GM23338 (cell line): ENCODE measurements at regions not wholly inside any gene's neighbourhood (a gene's known extent, or its start where the extent isn't known, plus 50 kb on each side); places are given as distances from the start of the nearest gene placed in this dataset.

Source experiments
- ATAC-seq: fragments of 200-7000 bp; cut with Tn5 transposase; 3 replicates; pipeline ENCODE4 v1.9.1; 2020
- DNase-seq: peaks from one replicate; pipeline ENCODE4 v3.0.0-alpha.2; 2015; ENCODE audit warnings: low spot score
- H2AFZ ChIP-seq: fragments of 200-600 bp; sonication (generic); 2 replicates; pipeline ENCODE4 v1.8.0; 2016; ENCODE audit warnings: antibody characterized with exemption, mild to moderate bottlenecking, moderate library complexity
- H3F3A ChIP-seq: fragments of 200-600 bp; sonication (generic); replicated peaks from 2 replicates; pipeline ENCODE4 v1.8.0; 2017; ENCODE audit warnings: antibody characterized with exemption, mixed run types, low read depth
- H3K27ac ChIP-seq: fragments of 200-600 bp; sonication (generic); 2 replicates; pipeline ENCODE4 v1.6.1; 2016; ENCODE audit warnings: low read depth
- H3K27me3 ChIP-seq: fragments of 200-600 bp; sonication (generic); 2 replicates; pipeline ENCODE4 v1.8.0; 2016; ENCODE audit warnings: mild to moderate bottlenecking, mixed run types, moderate library complexity; ENCODE audit not compliant: insufficient read depth
- H3K36me3 ChIP-seq: fragments of 200-600 bp; sonication (generic); 2 replicates; pipeline ENCODE4 v1.8.0; 2016; ENCODE audit warnings: mild to moderate bottlenecking; ENCODE audit not compliant: insufficient read depth
- H3K4me1 ChIP-seq: fragments of 200-600 bp; sonication (generic); 2 replicates; pipeline ENCODE4 v1.8.0; 2016; ENCODE audit warnings: mild to moderate bottlenecking, moderate library complexity; ENCODE audit not compliant: insufficient read depth
- H3K4me2 ChIP-seq: fragments of 200-600 bp; sonication (generic); 2 replicates; pipeline ENCODE4 v1.7.1; 2017; ENCODE audit warnings: mixed run types
- H3K4me3 ChIP-seq: fragments of 200-600 bp; sonication (generic); 2 replicates; pipeline ENCODE4 v1.6.1; 2016; ENCODE audit warnings: mixed run types
- H3K79me2 ChIP-seq: fragments of 200-600 bp; sonication (generic); replicated peaks from 2 replicates; pipeline ENCODE4 v1.8.0; 2017; ENCODE audit warnings: mild to moderate bottlenecking; ENCODE audit not compliant: insufficient read depth
- H3K9me2 ChIP-seq: fragments of 200-600 bp; sonication (generic); 2 replicates; pipeline ENCODE4 v1.8.0; 2017; ENCODE audit not compliant: insufficient read depth
- H4K20me1 ChIP-seq: fragments of 200-600 bp; sonication (generic); replicated peaks from 2 replicates; pipeline ENCODE4 v1.8.0; 2017; ENCODE audit warnings: mild to moderate bottlenecking; ENCODE audit not compliant: insufficient read depth
- H3K27ac Mint-ChIP-seq: 2 replicates; pipeline ENCODE4 v1.8.0; 2020; ENCODE audit warnings: inconsistent platforms, mild to moderate bottlenecking, moderate library complexity, mixed read lengths
- H3K27me3 Mint-ChIP-seq: 3 replicates; pipeline ENCODE4 v1.8.0; 2022; ENCODE audit warnings: low read depth, mild to moderate bottlenecking, moderate library complexity, mixed read lengths, inconsistent platforms; ENCODE audit not compliant: insufficient read depth, poor library complexity
- H3K36me3 Mint-ChIP-seq: 3 replicates; pipeline ENCODE4 v1.8.0; 2021; ENCODE audit warnings: low read depth, mild to moderate bottlenecking, inconsistent platforms, moderate library complexity, mixed read lengths
- H3K4me1 Mint-ChIP-seq: 3 replicates; pipeline ENCODE4 v1.8.0; 2020; ENCODE audit warnings: mild to moderate bottlenecking, inconsistent platforms, mixed read lengths
- H3K4me3 Mint-ChIP-seq: 3 replicates; pipeline ENCODE4 v1.8.0; 2021; ENCODE audit warnings: moderate library complexity, mild to moderate bottlenecking, inconsistent platforms, mixed read lengths
- H3K9me3 Mint-ChIP-seq: 3 replicates; pipeline ENCODE4 v1.8.0; 2020; ENCODE audit warnings: moderate library complexity, mild to moderate bottlenecking, inconsistent platforms, mixed read lengths
- CREB1 ChIP-seq: fragments of 250-450 bp; sonication (Bioruptor Pico); IDR thresholded peaks from 2 replicates; pipeline ENCODE4 v1.5.0; 2020; ENCODE audit warnings: low read depth, mild to moderate bottlenecking, moderate library complexity
- EZH2 ChIP-seq: fragments of 200-600 bp; sonication (generic); IDR thresholded peaks from one replicate; pipeline ENCODE4 v1.8.0; 2017; ENCODE audit warnings: antibody characterized with exemption, mild to moderate bottlenecking, low read depth; ENCODE audit not compliant: unreplicated experiment
- EZH2phosphoT487 ChIP-seq: fragments of 200-600 bp; sonication (generic); IDR thresholded peaks from one replicate; pipeline ENCODE4 v1.8.1; 2018; ENCODE audit warnings: antibody characterized with exemption; ENCODE audit not compliant: unreplicated experiment
- JUNB ChIP-seq: IDR thresholded peaks from one replicate; pipeline ENCODE4 v1.6.1; 2016; ENCODE audit warnings: antibody characterized with exemption; ENCODE audit not compliant: unreplicated experiment
- NANOG ChIP-seq: IDR thresholded peaks from 2 replicates; pipeline ENCODE4 v1.6.1; 2016; ENCODE audit warnings: antibody characterized with exemption, borderline replicate concordance
- POLR2AphosphoS5 ChIP-seq: IDR thresholded peaks from 2 replicates; pipeline ENCODE4 v1.6.1; 2016; ENCODE audit warnings: antibody characterized with exemption, low read depth
- STAT1 ChIP-seq: IDR thresholded peaks from one replicate; pipeline ENCODE4 v1.6.1; 2016; ENCODE audit warnings: antibody characterized with exemption; ENCODE audit not compliant: unreplicated experiment
- ZNF114 ChIP-seq: fragments of 250-450 bp; sonication (Bioruptor Pico); IDR thresholded peaks from 2 replicates; pipeline ENCODE4 v1.5.0; 2020; ENCODE audit warnings: mild to moderate bottlenecking, moderate library complexity
- ZNF331 ChIP-seq: fragments of 250-450 bp; sonication (Bioruptor Pico); IDR thresholded peaks from 2 replicates; pipeline ENCODE4 v1.5.0; 2020; ENCODE audit warnings: low read depth, mild to moderate bottlenecking, moderate library complexity
- TF ChIP-seq, protein P1 (sequence below): fragments of 250-450 bp; sonication (Bioruptor Pico); IDR thresholded peaks from 2 replicates; pipeline ENCODE4 v1.5.0; 2020; ENCODE audit warnings: mild to moderate bottlenecking, moderate library complexity
- TF ChIP-seq, protein P2 (sequence below): IDR thresholded peaks from one replicate; pipeline ENCODE4 v1.6.1; 2018; ENCODE audit warnings: antibody characterized with exemption; ENCODE audit not compliant: unreplicated experiment
- TF ChIP-seq, protein P3 (sequence below): IDR thresholded peaks from 2 replicates; pipeline ENCODE4 v1.6.1; 2016; ENCODE audit warnings: antibody characterized with exemption

DNA sequence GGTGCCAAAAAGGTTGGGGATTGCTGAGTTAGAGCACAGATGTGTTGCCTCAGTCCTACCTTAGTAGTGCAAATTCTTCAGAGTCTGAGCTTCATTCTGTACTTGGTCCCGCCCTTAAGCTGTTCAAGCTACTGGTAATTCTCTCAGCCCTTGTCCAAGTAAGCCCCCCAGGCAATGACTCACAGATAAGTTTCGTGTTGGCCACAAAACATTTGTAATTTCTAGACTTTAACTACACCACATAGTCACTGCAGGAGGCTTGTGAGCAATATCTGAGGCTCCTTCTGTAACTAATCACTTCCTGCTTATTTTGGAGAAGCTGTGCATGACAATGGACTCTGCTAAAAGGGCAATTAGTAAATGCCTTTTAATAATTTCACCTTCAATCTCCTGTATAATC, 1420.5 kb downstream of the PCDH7 start (continued):
- TF ChIP-seq, protein P1, sequence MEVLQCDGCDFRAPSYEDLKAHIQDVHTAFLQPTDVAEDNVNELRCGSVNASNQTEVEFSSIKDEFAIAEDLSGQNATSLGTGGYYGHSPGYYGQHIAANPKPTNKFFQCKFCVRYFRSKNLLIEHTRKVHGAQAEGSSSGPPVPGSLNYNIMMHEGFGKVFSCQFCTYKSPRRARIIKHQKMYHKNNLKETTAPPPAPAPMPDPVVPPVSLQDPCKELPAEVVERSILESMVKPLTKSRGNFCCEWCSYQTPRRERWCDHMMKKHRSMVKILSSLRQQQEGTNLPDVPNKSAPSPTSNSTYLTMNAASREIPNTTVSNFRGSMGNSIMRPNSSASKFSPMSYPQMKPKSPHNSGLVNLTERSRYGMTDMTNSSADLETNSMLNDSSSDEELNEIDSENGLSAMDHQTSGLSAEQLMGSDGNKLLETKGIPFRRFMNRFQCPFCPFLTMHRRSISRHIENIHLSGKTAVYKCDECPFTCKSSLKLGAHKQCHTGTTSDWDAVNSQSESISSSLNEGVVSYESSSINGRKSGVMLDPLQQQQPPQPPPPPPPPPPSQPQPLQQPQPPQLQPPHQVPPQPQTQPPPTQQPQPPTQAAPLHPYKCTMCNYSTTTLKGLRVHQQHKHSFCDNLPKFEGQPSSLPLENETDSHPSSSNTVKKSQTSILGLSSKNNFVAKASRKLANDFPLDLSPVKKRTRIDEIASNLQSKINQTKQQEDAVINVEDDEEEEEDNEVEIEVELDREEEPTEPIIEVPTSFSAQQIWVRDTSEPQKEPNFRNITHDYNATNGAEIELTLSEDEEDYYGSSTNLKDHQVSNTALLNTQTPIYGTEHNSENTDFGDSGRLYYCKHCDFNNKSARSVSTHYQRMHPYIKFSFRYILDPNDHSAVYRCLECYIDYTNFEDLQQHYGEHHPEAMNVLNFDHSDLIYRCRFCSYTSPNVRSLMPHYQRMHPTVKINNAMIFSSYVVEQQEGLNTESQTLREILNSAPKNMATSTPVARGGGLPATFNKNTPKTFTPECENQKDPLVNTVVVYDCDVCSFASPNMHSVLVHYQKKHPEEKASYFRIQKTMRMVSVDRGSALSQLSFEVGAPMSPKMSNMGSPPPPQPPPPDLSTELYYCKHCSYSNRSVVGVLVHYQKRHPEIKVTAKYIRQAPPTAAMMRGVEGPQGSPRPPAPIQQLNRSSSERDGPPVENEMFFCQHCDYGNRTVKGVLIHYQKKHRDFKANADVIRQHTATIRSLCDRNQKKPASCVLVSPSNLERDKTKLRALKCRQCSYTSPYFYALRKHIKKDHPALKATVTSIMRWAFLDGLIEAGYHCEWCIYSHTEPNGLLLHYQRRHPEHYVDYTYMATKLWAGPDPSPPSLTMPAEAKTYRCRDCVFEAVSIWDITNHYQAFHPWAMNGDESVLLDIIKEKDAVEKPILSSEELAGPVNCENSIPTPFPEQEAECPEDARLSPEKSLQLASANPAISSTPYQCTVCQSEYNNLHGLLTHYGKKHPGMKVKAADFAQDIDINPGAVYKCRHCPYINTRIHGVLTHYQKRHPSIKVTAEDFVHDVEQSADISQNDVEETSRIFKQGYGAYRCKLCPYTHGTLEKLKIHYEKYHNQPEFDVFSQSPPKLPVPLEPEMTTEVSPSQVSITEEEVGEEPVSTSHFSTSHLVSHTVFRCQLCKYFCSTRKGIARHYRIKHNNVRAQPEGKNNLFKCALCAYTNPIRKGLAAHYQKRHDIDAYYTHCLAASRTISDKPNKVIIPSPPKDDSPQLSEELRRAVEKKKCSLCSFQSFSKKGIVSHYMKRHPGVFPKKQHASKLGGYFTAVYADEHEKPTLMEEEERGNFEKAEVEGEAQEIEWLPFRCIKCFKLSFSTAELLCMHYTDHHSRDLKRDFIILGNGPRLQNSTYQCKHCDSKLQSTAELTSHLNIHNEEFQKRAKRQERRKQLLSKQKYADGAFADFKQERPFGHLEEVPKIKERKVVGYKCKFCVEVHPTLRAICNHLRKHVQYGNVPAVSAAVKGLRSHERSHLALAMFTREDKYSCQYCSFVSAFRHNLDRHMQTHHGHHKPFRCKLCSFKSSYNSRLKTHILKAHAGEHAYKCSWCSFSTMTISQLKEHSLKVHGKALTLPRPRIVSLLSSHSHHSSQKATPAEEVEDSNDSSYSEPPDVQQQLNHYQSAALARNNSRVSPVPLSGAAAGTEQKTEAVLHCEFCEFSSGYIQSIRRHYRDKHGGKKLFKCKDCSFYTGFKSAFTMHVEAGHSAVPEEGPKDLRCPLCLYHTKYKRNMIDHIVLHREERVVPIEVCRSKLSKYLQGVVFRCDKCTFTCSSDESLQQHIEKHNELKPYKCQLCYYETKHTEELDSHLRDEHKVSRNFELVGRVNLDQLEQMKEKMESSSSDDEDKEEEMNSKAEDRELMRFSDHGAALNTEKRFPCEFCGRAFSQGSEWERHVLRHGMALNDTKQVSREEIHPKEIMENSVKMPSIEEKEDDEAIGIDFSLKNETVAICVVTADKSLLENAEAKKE (CRISPR knock-in tag): no peak

DNA sequence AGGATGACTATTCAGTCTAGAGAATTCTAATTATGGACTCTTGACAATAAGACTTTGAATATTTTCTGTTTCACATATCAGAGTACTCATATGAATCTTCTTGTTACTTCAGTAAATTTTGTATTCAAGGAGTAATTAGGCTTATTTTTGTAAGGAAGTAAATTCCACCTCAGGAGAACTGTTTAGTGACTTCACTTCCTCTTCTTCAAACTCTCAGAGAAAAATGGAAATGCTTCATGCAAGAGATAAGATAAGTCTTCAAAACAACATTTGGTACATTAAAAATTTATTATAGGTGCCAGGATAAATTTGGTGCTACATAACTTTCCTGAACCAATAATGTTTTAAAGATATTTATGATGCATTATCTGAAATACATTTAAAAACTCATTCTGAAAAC, 1421.9 kb downstream of the PCDH7 start:
- H3K27ac Mint-ChIP-seq: no peak overlapping the region
- no peaks in the 10 kb centered on the region; the same call in 2 of the 3 replicates for H3K36me3 Mint-ChIP-seq
- peaks cover 7% of the 10 kb centered on the region for H3K4me1 Mint-ChIP-seq
- TF ChIP-seq NANOG (no peak), ZNF114 (CRISPR knock-in tag) (no peak), EZH2 (no peak), STAT1 (no peak), CREB1 (no peak), JUNB (no peak), EZH2phosphoT487 (no peak), ZNF331 (no peak), POLR2AphosphoS5 (no peak)
- TF ChIP-seq, protein P2, sequence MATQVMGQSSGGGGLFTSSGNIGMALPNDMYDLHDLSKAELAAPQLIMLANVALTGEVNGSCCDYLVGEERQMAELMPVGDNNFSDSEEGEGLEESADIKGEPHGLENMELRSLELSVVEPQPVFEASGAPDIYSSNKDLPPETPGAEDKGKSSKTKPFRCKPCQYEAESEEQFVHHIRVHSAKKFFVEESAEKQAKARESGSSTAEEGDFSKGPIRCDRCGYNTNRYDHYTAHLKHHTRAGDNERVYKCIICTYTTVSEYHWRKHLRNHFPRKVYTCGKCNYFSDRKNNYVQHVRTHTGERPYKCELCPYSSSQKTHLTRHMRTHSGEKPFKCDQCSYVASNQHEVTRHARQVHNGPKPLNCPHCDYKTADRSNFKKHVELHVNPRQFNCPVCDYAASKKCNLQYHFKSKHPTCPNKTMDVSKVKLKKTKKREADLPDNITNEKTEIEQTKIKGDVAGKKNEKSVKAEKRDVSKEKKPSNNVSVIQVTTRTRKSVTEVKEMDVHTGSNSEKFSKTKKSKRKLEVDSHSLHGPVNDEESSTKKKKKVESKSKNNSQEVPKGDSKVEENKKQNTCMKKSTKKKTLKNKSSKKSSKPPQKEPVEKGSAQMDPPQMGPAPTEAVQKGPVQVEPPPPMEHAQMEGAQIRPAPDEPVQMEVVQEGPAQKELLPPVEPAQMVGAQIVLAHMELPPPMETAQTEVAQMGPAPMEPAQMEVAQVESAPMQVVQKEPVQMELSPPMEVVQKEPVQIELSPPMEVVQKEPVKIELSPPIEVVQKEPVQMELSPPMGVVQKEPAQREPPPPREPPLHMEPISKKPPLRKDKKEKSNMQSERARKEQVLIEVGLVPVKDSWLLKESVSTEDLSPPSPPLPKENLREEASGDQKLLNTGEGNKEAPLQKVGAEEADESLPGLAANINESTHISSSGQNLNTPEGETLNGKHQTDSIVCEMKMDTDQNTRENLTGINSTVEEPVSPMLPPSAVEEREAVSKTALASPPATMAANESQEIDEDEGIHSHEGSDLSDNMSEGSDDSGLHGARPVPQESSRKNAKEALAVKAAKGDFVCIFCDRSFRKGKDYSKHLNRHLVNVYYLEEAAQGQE: no peak
- TF ChIP-seq, protein P3, sequence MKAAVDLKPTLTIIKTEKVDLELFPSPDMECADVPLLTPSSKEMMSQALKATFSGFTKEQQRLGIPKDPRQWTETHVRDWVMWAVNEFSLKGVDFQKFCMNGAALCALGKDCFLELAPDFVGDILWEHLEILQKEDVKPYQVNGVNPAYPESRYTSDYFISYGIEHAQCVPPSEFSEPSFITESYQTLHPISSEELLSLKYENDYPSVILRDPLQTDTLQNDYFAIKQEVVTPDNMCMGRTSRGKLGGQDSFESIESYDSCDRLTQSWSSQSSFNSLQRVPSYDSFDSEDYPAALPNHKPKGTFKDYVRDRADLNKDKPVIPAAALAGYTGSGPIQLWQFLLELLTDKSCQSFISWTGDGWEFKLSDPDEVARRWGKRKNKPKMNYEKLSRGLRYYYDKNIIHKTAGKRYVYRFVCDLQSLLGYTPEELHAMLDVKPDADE: no peak

More for the DNA sequence above, 1421.9 kb downstream of the PCDH7 start:
- no peak for ATAC-seq
- Mint-ChIP-seq H3K27me3 (no peaks in the 10 kb centered on the region), H3K4me3 (no peak overlapping the region), H3K9me3 (no peaks in the 10 kb centered on the region)
- no peaks in the 10 kb centered on the region for H3K36me3 ChIP-seq
- H3K27ac ChIP-seq: no peak overlapping the region
- no peaks in the 10 kb centered on the region for H3K79me2 ChIP-seq
- no peak for DNase-seq
- H3K4me3 ChIP-seq: no peak overlapping the region
- peaks cover 8% of the 10 kb centered on the region; the same call in 1 of the 2 replicates for H3K9me2 ChIP-seq
- no peak overlapping the region for H2AFZ ChIP-seq
- peaks cover 13% of the 10 kb centered on the region for H3K4me1 ChIP-seq
- no peaks in the 10 kb centered on the region for H4K20me1 ChIP-seq
- no peaks in the 10 kb centered on the region for H3F3A ChIP-seq
- no peak overlapping the region for H3K4me2 ChIP-seq
- H3K27me3 ChIP-seq: no peaks in the 10 kb centered on the region
